SK-N-SH treated with all-trans-retinoic acid at 6 μM for 48 hours (cell line): ENCODE measurements at regions not wholly inside any gene's neighbourhood (a gene's known extent, or its start where the extent isn't known, plus 50 kb on each side); places are given as distances from the start of the nearest gene placed in this dataset.

Source experiments
- CREB5 ChIP-seq: fragments of 250-450 bp; sonication (Bioruptor Pico); IDR thresholded peaks from 2 replicates; pipeline ENCODE4 v1.5.1; 2020; ENCODE audit warnings: low read depth, mild to moderate bottlenecking, moderate library complexity
- PATZ1 ChIP-seq: fragments of 250-450 bp; sonication (Bioruptor Pico); IDR thresholded peaks from 2 replicates; pipeline ENCODE4 v1.8.0; 2020; ENCODE audit warnings: mild to moderate bottlenecking, moderate library complexity, borderline replicate concordance
- TCF4 ChIP-seq: fragments of 250-450 bp; sonication (Bioruptor Pico); IDR thresholded peaks from 2 replicates; pipeline ENCODE4 v1.8.0; 2021; ENCODE audit warnings: mild to moderate bottlenecking, moderate library complexity, borderline replicate concordance
- TOX ChIP-seq: fragments of 250-450 bp; sonication (Bioruptor Pico); IDR thresholded peaks from 2 replicates; pipeline ENCODE4 v1.8.0; 2021; ENCODE audit warnings: mild to moderate bottlenecking, moderate library complexity, borderline replicate concordance

GRCh38 chr9:18063856-18064390, 410.0 kb upstream of the ADAMTSL1 start:
- no peak for TF ChIP-seq TCF4
- TF ChIP-seq PATZ1 (CRISPR knock-in tag) = no peak
- no peak for TF ChIP-seq TOX (CRISPR knock-in tag)
- TF ChIP-seq CREB5 (CRISPR knock-in tag) = no peak
